HL-60 (cell line): ENCODE measurements at regions not wholly inside any gene's neighbourhood (a gene's known extent, or its start where the extent isn't known, plus 50 kb on each side); places are given as distances from the start of the nearest gene placed in this dataset.

Source experiments
- DNase-seq, 2 experiments: peaks; one replicate each; pipeline ENCODE4 v3.0.0-alpha.2; 2010 to 2020; ENCODE audit warnings: low read depth in 1 of 2, low spot score in 1 of 2
- H3K27ac ChIP-seq: fragments of 250-450 bp; sonication (Bioruptor Pico); replicated peaks from 2 replicates; pipeline ENCODE4 v1.5.1; 2020; ENCODE audit warnings: mild to moderate bottlenecking, moderate library complexity
- H3K27me3 ChIP-seq: fragments of 250-450 bp; sonication (Bioruptor Pico); 2 replicates; pipeline ENCODE4 v1.5.1; 2021; ENCODE audit warnings: mild to moderate bottlenecking, moderate library complexity; ENCODE audit not compliant: insufficient read depth, poor library complexity, severe bottlenecking
- H3K4me3 ChIP-seq: replicated peaks from 2 replicates; pipeline ENCODE4 v1.5.1; 2011; ENCODE audit warnings: mild to moderate bottlenecking, control low read depth, low read length; ENCODE audit not compliant: insufficient read depth
- GABPA ChIP-seq: IDR thresholded peaks from 2 replicates; pipeline ENCODE4 v1.6.1; 2012; ENCODE audit warnings: low read depth
- POLR2AphosphoS5 ChIP-seq: IDR thresholded peaks from 2 replicates; pipeline ENCODE4 v1.6.1; 2012; ENCODE audit warnings: low read depth
- SPI1 ChIP-seq: IDR thresholded peaks from 2 replicates; pipeline ENCODE4 v1.6.1; 2012; ENCODE audit warnings: low read depth, mild to moderate bottlenecking, borderline replicate concordance
- TF ChIP-seq, protein P1 (sequence below): IDR thresholded peaks from one replicate; pipeline ENCODE4 v1.5.1; 2011; ENCODE audit warnings: low read length, control low read depth, inconsistent platforms; ENCODE audit not compliant: insufficient read depth
- TF ChIP-seq, protein P2 (sequence below): IDR thresholded peaks from 2 replicates; pipeline ENCODE4 v1.6.1; 2012; ENCODE audit warnings: low read depth; ENCODE audit not compliant: insufficient replicate concordance

DNA sequence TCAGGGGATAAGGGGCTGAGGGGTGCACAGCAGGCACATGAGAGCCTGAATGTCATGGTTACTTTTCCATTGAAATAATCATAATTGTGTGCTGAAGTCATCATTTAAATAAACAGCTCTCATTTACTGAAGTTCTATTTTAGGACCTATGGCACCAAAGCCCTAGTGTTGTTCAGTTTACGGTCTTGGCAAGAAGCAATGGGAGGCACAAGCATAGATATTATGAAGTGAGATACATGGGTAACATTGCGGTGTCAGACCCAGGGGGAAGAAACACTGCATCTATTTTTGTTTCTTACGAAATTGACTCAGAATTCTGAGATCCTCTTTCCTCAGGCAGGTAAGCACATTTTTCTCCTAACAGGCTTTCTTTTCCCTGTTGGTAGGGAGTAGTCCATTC lies 437.8 kb upstream of the PROX1 start:
- Histone ChIP-seq H3K27ac (no peak overlapping the region), H3K4me3 (no peak overlapping the region), H3K27me3 (no peaks in the 10 kb centered on the region)
- DNase-seq: no peak
- TF ChIP-seq, protein P1, sequence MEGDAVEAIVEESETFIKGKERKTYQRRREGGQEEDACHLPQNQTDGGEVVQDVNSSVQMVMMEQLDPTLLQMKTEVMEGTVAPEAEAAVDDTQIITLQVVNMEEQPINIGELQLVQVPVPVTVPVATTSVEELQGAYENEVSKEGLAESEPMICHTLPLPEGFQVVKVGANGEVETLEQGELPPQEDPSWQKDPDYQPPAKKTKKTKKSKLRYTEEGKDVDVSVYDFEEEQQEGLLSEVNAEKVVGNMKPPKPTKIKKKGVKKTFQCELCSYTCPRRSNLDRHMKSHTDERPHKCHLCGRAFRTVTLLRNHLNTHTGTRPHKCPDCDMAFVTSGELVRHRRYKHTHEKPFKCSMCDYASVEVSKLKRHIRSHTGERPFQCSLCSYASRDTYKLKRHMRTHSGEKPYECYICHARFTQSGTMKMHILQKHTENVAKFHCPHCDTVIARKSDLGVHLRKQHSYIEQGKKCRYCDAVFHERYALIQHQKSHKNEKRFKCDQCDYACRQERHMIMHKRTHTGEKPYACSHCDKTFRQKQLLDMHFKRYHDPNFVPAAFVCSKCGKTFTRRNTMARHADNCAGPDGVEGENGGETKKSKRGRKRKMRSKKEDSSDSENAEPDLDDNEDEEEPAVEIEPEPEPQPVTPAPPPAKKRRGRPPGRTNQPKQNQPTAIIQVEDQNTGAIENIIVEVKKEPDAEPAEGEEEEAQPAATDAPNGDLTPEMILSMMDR: no peak
- no peak for TF ChIP-seq SPI1
- TF ChIP-seq POLR2AphosphoS5: no peak
- TF ChIP-seq, protein P2, sequence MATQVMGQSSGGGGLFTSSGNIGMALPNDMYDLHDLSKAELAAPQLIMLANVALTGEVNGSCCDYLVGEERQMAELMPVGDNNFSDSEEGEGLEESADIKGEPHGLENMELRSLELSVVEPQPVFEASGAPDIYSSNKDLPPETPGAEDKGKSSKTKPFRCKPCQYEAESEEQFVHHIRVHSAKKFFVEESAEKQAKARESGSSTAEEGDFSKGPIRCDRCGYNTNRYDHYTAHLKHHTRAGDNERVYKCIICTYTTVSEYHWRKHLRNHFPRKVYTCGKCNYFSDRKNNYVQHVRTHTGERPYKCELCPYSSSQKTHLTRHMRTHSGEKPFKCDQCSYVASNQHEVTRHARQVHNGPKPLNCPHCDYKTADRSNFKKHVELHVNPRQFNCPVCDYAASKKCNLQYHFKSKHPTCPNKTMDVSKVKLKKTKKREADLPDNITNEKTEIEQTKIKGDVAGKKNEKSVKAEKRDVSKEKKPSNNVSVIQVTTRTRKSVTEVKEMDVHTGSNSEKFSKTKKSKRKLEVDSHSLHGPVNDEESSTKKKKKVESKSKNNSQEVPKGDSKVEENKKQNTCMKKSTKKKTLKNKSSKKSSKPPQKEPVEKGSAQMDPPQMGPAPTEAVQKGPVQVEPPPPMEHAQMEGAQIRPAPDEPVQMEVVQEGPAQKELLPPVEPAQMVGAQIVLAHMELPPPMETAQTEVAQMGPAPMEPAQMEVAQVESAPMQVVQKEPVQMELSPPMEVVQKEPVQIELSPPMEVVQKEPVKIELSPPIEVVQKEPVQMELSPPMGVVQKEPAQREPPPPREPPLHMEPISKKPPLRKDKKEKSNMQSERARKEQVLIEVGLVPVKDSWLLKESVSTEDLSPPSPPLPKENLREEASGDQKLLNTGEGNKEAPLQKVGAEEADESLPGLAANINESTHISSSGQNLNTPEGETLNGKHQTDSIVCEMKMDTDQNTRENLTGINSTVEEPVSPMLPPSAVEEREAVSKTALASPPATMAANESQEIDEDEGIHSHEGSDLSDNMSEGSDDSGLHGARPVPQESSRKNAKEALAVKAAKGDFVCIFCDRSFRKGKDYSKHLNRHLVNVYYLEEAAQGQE: no peak
- TF ChIP-seq GABPA: no peak

DNA sequence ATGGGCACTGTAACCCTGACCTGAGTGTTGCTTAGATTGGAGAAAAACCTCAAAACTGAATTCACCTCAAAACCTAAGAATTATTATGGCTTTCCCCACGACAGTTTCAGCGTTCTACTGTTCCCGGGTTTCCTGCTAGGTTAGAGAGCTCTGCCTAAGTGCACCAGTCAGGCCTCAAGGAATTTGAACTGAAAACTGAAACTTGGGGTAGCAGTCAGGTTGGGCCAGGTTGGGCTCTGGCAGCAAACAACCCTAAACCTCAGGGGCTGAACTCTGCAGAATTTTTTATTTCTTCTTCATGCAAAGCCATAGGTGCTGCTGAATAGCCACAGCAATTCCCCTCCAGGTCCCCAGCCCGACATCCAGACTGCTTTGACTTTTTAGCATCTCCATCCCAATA lies 437.0 kb upstream of the PROX1 start:
- Histone ChIP-seq H3K27me3 (no peaks in the 10 kb centered on the region), H3K4me3 (no peak overlapping the region), H3K27ac (no peak overlapping the region)
- TF ChIP-seq, protein P1: no peak
- TF ChIP-seq GABPA (no peak), SPI1 (no peak), POLR2AphosphoS5 (no peak)
- TF ChIP-seq, protein P2: no peak
- DNase-seq: no peak

DNA sequence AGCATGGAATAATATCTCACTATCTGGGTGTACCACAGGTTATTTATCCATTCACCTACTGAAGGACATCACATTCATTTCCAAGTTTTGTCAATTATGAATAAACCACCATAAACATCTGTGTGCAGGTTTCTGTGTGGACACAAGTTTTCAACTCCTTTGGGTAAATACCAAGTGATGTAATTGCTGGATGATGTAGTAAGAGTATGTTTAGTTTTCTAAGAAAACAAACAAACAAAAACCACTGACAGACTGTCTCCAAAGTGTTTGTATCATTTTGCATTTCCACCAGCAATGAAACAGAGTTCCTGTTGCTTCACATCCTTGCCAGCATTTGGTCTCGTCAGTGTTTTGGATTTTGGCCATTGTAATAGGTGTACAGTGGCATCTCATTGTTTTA lies 435.7 kb upstream of the PROX1 start:
- H3K27me3 ChIP-seq: no peaks in the 10 kb centered on the region
- H3K4me3 ChIP-seq: no peak overlapping the region
- TF ChIP-seq SPI1 (no peak), GABPA (no peak)
- no peak for DNase-seq
- H3K27ac ChIP-seq: no peak overlapping the region

DNA sequence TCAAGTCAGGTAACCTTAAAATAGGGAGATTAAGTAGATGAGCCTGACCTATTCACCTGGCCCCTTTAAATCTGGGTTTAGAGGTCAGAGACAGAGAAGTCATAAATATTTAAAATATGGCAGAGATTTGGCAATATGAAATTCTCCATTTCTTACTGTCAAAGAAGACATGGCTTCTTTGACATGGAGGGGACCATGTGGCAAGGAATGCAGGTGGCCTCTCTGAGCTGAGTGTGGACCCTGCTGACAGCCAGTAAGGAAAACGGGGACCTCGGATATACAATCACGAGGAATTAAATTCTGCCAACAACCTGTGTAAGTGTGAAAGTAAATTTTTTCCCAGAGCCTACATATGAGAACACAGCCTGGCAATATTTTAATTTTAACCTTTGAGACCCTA lies 427.5 kb upstream of the PROX1 start:
- no peak overlapping the region for H3K4me3 ChIP-seq
- TF ChIP-seq, protein P1: no peak
- TF ChIP-seq SPI1 (no peak), POLR2AphosphoS5 (no peak)
- no peak overlapping the region for H3K27ac ChIP-seq
- no peak for DNase-seq
- H3K27me3 ChIP-seq: no peaks in the 10 kb centered on the region
